Rectal smooth muscle tissue (tissue), 1 donor: ENCODE measurements at regions not wholly inside any gene's neighbourhood (a gene's known extent, or its start where the extent isn't known, plus 50 kb on each side); places are given as distances from the start of the nearest gene placed in this dataset.

Source experiments
- H3K27ac ChIP-seq: one replicate; pipeline ENCODE4 v1.7.0; 2013; ENCODE audit warnings: low read depth, low read length, inconsistent platforms
- H3K27me3 ChIP-seq: one replicate; pipeline ENCODE4 v1.7.0; 2013; ENCODE audit warnings: low read length; ENCODE audit not compliant: control insufficient read depth, insufficient read depth
- H3K36me3 ChIP-seq: one replicate; pipeline ENCODE4 v1.7.0; 2013; ENCODE audit warnings: low read length; ENCODE audit not compliant: control insufficient read depth, insufficient read depth
- H3K4me1 ChIP-seq: one replicate; pipeline ENCODE4 v1.7.0; 2013; ENCODE audit warnings: low read length; ENCODE audit not compliant: control insufficient read depth, insufficient read depth
- H3K4me3 ChIP-seq: one replicate; pipeline ENCODE4 v1.7.0; 2013; ENCODE audit warnings: low read length
- H3K9ac ChIP-seq: one replicate; pipeline ENCODE4 v1.7.0; 2013; ENCODE audit warnings: low read length

GRCh38 chr11:92653454-92653853 lies 316.0 kb upstream of the MTNR1B start:
- Histone ChIP-seq H3K4me3 (no peak overlapping the region), H3K36me3 (no peaks in the 10 kb centered on the region), H3K9ac (no peak overlapping the region), H3K4me1 (no peaks in the 10 kb centered on the region), H3K27me3 (no peaks in the 10 kb centered on the region), H3K27ac (no peak overlapping the region)

GRCh38 chr11:92656783-92657182 lies 312.7 kb upstream of the MTNR1B start:
- no peak overlapping the region for H3K27ac ChIP-seq
- H3K4me1 ChIP-seq: no peaks in the 10 kb centered on the region
- no peak overlapping the region for H3K9ac ChIP-seq
- H3K27me3 ChIP-seq: no peaks in the 10 kb centered on the region
- H3K36me3 ChIP-seq: no peaks in the 10 kb centered on the region
- no peak overlapping the region for H3K4me3 ChIP-seq

GRCh38 chr11:92657226-92657625 lies 312.2 kb upstream of the MTNR1B start:
- H3K27me3 ChIP-seq: no peaks in the 10 kb centered on the region
- H3K9ac ChIP-seq: no peak overlapping the region
- H3K36me3 ChIP-seq: no peaks in the 10 kb centered on the region
- no peaks in the 10 kb centered on the region for H3K4me1 ChIP-seq
- no peak overlapping the region for H3K4me3 ChIP-seq
- H3K27ac ChIP-seq: no peak overlapping the region

GRCh38 chr11:92658733-92659132 lies 310.7 kb upstream of the MTNR1B start:
- H3K9ac ChIP-seq: no peak overlapping the region
- no peak overlapping the region for H3K4me3 ChIP-seq
- no peaks in the 10 kb centered on the region for H3K4me1 ChIP-seq
- no peaks in the 10 kb centered on the region for H3K36me3 ChIP-seq
- no peaks in the 10 kb centered on the region for H3K27me3 ChIP-seq
- no peak overlapping the region for H3K27ac ChIP-seq

- no peaks in the 10 kb centered on the region for H3K36me3 ChIP-seq
- H3K9ac ChIP-seq: no peak overlapping the region
- H3K27me3 ChIP-seq: no peaks in the 10 kb centered on the region
- H3K4me3 ChIP-seq: no peak overlapping the region
- H3K4me1 ChIP-seq: no peaks in the 10 kb centered on the region
- H3K27ac ChIP-seq: no peak overlapping the region
These were observed 309.7 kb upstream of the MTNR1B start for GRCh38 chr11:92659793-92660192.

- Histone ChIP-seq H3K4me1 (no peaks in the 10 kb centered on the region), H3K4me3 (no peak overlapping the region), H3K36me3 (no peaks in the 10 kb centered on the region), H3K9ac (no peak overlapping the region), H3K27ac (no peak overlapping the region), H3K27me3 (no peaks in the 10 kb centered on the region)
These were observed 306.7 kb upstream of the MTNR1B start for GRCh38 chr11:92662601-92663360.

GRCh38 chr11:92663539-92663938 lies 305.9 kb upstream of the MTNR1B start:
- H3K9ac ChIP-seq: no peak overlapping the region
- no peak overlapping the region for H3K27ac ChIP-seq
- no peaks in the 10 kb centered on the region for H3K4me1 ChIP-seq
- H3K4me3 ChIP-seq: no peak overlapping the region
- no peaks in the 10 kb centered on the region for H3K36me3 ChIP-seq
- no peaks in the 10 kb centered on the region for H3K27me3 ChIP-seq

GRCh38 chr11:92667486-92668152 lies 301.8 kb upstream of the MTNR1B start:
- Histone ChIP-seq H3K9ac (no peak overlapping the region), H3K27ac (no peak overlapping the region), H3K36me3 (no peaks in the 10 kb centered on the region), H3K4me1 (no peaks in the 10 kb centered on the region), H3K4me3 (no peak overlapping the region), H3K27me3 (no peaks in the 10 kb centered on the region)

- Histone ChIP-seq H3K4me1 (no peaks in the 10 kb centered on the region), H3K4me3 (no peak overlapping the region), H3K27me3 (no peaks in the 10 kb centered on the region), H3K36me3 (no peaks in the 10 kb centered on the region), H3K9ac (no peak overlapping the region), H3K27ac (no peak overlapping the region)
These were observed 299.1 kb upstream of the MTNR1B start for GRCh38 chr11:92670308-92670890.

- Histone ChIP-seq H3K27me3 (no peaks in the 10 kb centered on the region), H3K9ac (no peak overlapping the region), H3K4me3 (no peak overlapping the region), H3K27ac (no peak overlapping the region), H3K4me1 (no peaks in the 10 kb centered on the region), H3K36me3 (no peaks in the 10 kb centered on the region)
These were observed 298.4 kb upstream of the MTNR1B start for GRCh38 chr11:92671081-92671480.

- no peaks in the 10 kb centered on the region for H3K36me3 ChIP-seq
- H3K4me1 ChIP-seq: no peaks in the 10 kb centered on the region
- H3K27ac ChIP-seq: no peak overlapping the region
- H3K9ac ChIP-seq: no peak overlapping the region
- H3K4me3 ChIP-seq: no peak overlapping the region
- no peaks in the 10 kb centered on the region for H3K27me3 ChIP-seq
These were observed 294.1 kb upstream of the MTNR1B start for GRCh38 chr11:92675303-92675702.

GRCh38 chr11:92675810-92676209 lies 293.6 kb upstream of the MTNR1B start:
- no peaks in the 10 kb centered on the region for H3K4me1 ChIP-seq
- no peak overlapping the region for H3K27ac ChIP-seq
- no peak overlapping the region for H3K4me3 ChIP-seq
- H3K27me3 ChIP-seq: no peaks in the 10 kb centered on the region
- no peaks in the 10 kb centered on the region for H3K36me3 ChIP-seq
- H3K9ac ChIP-seq: no peak overlapping the region
